HepG2 (cell line): ENCODE measurements at regions not wholly inside any gene's neighbourhood (a gene's known extent, or its start where the extent isn't known, plus 50 kb on each side); places are given as distances from the start of the nearest gene placed in this dataset.
A peak's percentile ranks its signal among the peaks of the same experiment; 100 is the strongest.

ENCODE experiments used
- DMAP1 ChIP-seq: IDR thresholded peaks from 2 replicates; pipeline ENCODE4 v1.6.1; 2016
- FOXA3 ChIP-seq: IDR thresholded peaks from 2 replicates; pipeline ENCODE4 v1.6.1; 2016; ENCODE audit warnings: missing genetic modification reagents, missing compliant biosample characterization
- GFI1 ChIP-seq: sonication (generic); formaldehyde crosslinking; IDR thresholded peaks from 2 replicates; pipeline ENCODE4 v1.5.0; 2020; ENCODE audit warnings: missing genetic modification reagents, mild to moderate bottlenecking, borderline replicate concordance
- NONO ChIP-seq, 2 experiments: fragments of 450-650 bp in 1 of 2; sonication (generic) in 1 of 2; formaldehyde crosslinking in 1 of 2; IDR thresholded peaks in 1 of 2; conservative IDR thresholded peaks in 1 of 2; 2 replicates each; pipeline versions ENCODE4 v1.6.1 to v1.8.0; 2017 to 2022; ENCODE audit warnings: mild to moderate bottlenecking in 1 of 2, missing genetic modification reagents in 1 of 2, moderate library complexity in 1 of 2
- NPAS2 ChIP-seq: sonication (generic); formaldehyde crosslinking; IDR thresholded peaks from 2 replicates; pipeline ENCODE4 v1.8.0; 2022; ENCODE audit warnings: mild to moderate bottlenecking, missing genetic modification reagents, borderline replicate concordance
- SATB2 ChIP-seq: sonication (generic); formaldehyde crosslinking; IDR thresholded peaks from 2 replicates; pipeline ENCODE4 v1.5.0; 2020; ENCODE audit warnings: missing genetic modification reagents
- TARDBP ChIP-seq: sonication (generic); formaldehyde crosslinking; IDR thresholded peaks from 2 replicates; pipeline ENCODE4 v1.8.0; 2022; ENCODE audit warnings: mild to moderate bottlenecking, missing genetic modification reagents
- ZKSCAN1 ChIP-seq: fragments of 150-350 bp; IDR thresholded peaks from 2 replicates; pipeline ENCODE4 v1.6.1; 2014; ENCODE audit warnings: low read length
- ZNF205 ChIP-seq: IDR thresholded peaks from 2 replicates; pipeline ENCODE4 v1.6.1; 2018; ENCODE audit warnings: missing biosample characterization, missing genetic modification reagents
- ZNF530 ChIP-seq: sonication (generic); formaldehyde crosslinking; IDR thresholded peaks from 2 replicates; pipeline ENCODE4 v1.5.0; 2020; ENCODE audit warnings: low read depth, mild to moderate bottlenecking, missing genetic modification reagents
- ZNF607 ChIP-seq: sonication (generic); formaldehyde crosslinking; IDR thresholded peaks from 2 replicates; pipeline ENCODE4 v1.5.1; 2020; ENCODE audit warnings: missing genetic modification reagents, mild to moderate bottlenecking, borderline replicate concordance
- ZNF772 ChIP-seq: sonication (generic); formaldehyde crosslinking; IDR thresholded peaks from 2 replicates; pipeline ENCODE4 v1.5.0; 2020; ENCODE audit warnings: mild to moderate bottlenecking, missing genetic modification reagents
- ZNF780A ChIP-seq: sonication (generic); formaldehyde crosslinking; IDR thresholded peaks from 2 replicates; pipeline ENCODE4 v1.8.0; 2022; ENCODE audit warnings: mild to moderate bottlenecking, missing genetic modification reagents, moderate library complexity
- ZZZ3 ChIP-seq: sonication (generic); formaldehyde crosslinking; IDR thresholded peaks from 2 replicates; pipeline ENCODE4 v1.4.0; 2020; ENCODE audit warnings: missing genetic modification reagents, mild to moderate bottlenecking, borderline replicate concordance
- TF ChIP-seq, protein P1 (sequence below), 2 experiments: sonication (generic) in 1 of 2; formaldehyde crosslinking in 1 of 2; IDR thresholded peaks; 2 replicates each; pipeline versions ENCODE4 v1.5.1 to v1.6.1; 2011 to 2020; ENCODE audit warnings: borderline replicate concordance in 1 of 2, low read depth in 1 of 2, low read length in 1 of 2, mild to moderate bottlenecking in 1 of 2, missing genetic modification reagents in 1 of 2, moderate library complexity in 1 of 2
- TF ChIP-seq, protein P2 (sequence below): sonication (generic); formaldehyde crosslinking; IDR thresholded peaks from 2 replicates; pipeline ENCODE4 v1.5.0; 2020; ENCODE audit warnings: mild to moderate bottlenecking, missing genetic modification reagents, moderate library complexity
- TF ChIP-seq, protein P3 (sequence below): sonication (generic); formaldehyde crosslinking; IDR thresholded peaks from 2 replicates; pipeline ENCODE4 v1.5.1; 2020; ENCODE audit warnings: missing genetic modification reagents, mild to moderate bottlenecking, borderline replicate concordance
- TF ChIP-seq, protein P4 (sequence below): sonication (generic); formaldehyde crosslinking; IDR thresholded peaks from 2 replicates; pipeline ENCODE4 v1.9.0; 2021; ENCODE audit warnings: missing genetic modification reagents, mild to moderate bottlenecking, borderline replicate concordance
- TF ChIP-seq, protein P5 (sequence below): sonication (generic); formaldehyde crosslinking; IDR thresholded peaks from 2 replicates; pipeline ENCODE4 v1.4.0; 2020; ENCODE audit warnings: missing genetic modification reagents

DNA sequence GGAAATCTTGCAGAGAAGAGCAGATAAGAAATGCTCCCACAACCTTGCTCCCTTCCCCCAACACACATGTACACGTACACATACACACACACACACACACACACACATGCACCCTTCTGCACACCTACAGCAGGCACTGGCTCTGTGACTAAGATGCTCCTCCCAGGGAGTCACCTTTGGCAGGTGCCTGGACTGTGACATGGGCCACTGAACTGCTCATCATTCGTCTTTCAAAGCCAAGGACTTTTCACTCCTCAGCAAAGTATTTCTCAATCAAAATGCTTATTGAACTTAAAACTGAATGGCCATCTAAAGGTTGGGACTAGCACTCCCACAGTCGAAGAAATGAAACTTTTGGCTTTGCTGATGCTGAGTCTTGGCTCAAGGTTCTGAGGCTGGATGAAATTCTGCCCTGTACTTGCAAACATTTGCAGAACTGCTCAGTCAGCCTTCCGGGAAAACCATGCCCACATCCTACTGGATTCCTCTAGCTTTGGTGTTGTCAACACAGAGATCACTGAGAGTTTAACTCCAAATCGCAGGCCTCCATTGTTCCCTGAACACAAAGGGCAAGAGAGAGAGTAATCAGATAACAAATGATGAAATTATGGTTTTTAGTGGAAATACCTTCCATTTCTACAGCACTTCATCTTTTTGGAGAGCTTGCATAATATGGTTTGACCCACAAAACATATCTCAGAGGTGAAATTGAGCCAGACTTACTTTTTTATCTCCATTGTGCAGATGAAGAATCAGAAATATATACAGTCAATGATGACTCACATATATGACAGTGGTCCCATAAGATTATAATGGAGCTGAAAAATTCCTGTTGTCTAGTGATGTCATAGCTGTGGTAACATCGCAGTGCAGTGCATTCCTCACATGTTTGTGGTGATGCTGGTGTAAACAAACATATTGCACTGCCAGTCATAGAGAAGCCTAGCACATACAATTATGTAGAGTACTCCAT, 72.4 kb upstream of the BCAR3 start (continued):
- TF ChIP-seq, protein P1, sequence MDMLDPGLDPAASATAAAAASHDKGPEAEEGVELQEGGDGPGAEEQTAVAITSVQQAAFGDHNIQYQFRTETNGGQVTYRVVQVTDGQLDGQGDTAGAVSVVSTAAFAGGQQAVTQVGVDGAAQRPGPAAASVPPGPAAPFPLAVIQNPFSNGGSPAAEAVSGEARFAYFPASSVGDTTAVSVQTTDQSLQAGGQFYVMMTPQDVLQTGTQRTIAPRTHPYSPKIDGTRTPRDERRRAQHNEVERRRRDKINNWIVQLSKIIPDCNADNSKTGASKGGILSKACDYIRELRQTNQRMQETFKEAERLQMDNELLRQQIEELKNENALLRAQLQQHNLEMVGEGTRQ (IDR thresholded peaks at IDR 0.05; ENCODE audit: low read depth, low read length), result no peak
- TF ChIP-seq, protein P1 (CRISPR knock-in tag; IDR thresholded peaks at IDR 0.05; ENCODE audit: borderline replicate concordance), result no peak
- no peak for TF ChIP-seq ZKSCAN1
- TF ChIP-seq NONO (IDR thresholded peaks at IDR 0.05), result no peak
- no peak for TF ChIP-seq NONO (CRISPR knock-in tag; conservative IDR thresholded peaks at IDR 0.05)
- TF ChIP-seq DMAP1 (CRISPR knock-in tag), result no peak
- TF ChIP-seq ZNF607 (CRISPR knock-in tag), result no peak
- no peak for TF ChIP-seq TARDBP (CRISPR knock-in tag)
- no peak for TF ChIP-seq ZNF772 (CRISPR knock-in tag)
- TF ChIP-seq, protein P2, sequence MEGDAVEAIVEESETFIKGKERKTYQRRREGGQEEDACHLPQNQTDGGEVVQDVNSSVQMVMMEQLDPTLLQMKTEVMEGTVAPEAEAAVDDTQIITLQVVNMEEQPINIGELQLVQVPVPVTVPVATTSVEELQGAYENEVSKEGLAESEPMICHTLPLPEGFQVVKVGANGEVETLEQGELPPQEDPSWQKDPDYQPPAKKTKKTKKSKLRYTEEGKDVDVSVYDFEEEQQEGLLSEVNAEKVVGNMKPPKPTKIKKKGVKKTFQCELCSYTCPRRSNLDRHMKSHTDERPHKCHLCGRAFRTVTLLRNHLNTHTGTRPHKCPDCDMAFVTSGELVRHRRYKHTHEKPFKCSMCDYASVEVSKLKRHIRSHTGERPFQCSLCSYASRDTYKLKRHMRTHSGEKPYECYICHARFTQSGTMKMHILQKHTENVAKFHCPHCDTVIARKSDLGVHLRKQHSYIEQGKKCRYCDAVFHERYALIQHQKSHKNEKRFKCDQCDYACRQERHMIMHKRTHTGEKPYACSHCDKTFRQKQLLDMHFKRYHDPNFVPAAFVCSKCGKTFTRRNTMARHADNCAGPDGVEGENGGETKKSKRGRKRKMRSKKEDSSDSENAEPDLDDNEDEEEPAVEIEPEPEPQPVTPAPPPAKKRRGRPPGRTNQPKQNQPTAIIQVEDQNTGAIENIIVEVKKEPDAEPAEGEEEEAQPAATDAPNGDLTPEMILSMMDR (CRISPR knock-in tag), result no peak
- TF ChIP-seq NPAS2 (CRISPR knock-in tag), result no peak
- TF ChIP-seq SATB2 (CRISPR knock-in tag), result no peak
- TF ChIP-seq ZNF780A, result no peak
- TF ChIP-seq, protein P3, sequence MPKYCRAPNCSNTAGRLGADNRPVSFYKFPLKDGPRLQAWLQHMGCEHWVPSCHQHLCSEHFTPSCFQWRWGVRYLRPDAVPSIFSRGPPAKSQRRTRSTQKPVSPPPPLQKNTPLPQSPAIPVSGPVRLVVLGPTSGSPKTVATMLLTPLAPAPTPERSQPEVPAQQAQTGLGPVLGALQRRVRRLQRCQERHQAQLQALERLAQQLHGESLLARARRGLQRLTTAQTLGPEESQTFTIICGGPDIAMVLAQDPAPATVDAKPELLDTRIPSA, result no peak
- TF ChIP-seq, protein P4, sequence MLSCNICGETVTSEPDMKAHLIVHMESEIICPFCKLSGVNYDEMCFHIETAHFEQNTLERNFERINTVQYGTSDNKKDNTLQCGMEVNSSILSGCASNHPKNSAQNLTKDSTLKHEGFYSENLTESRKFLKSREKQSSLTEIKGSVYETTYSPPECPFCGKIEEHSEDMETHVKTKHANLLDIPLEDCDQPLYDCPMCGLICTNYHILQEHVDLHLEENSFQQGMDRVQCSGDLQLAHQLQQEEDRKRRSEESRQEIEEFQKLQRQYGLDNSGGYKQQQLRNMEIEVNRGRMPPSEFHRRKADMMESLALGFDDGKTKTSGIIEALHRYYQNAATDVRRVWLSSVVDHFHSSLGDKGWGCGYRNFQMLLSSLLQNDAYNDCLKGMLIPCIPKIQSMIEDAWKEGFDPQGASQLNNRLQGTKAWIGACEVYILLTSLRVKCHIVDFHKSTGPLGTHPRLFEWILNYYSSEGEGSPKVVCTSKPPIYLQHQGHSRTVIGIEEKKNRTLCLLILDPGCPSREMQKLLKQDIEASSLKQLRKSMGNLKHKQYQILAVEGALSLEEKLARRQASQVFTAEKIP (CRISPR knock-in tag), result no peak
- TF ChIP-seq, protein P5, sequence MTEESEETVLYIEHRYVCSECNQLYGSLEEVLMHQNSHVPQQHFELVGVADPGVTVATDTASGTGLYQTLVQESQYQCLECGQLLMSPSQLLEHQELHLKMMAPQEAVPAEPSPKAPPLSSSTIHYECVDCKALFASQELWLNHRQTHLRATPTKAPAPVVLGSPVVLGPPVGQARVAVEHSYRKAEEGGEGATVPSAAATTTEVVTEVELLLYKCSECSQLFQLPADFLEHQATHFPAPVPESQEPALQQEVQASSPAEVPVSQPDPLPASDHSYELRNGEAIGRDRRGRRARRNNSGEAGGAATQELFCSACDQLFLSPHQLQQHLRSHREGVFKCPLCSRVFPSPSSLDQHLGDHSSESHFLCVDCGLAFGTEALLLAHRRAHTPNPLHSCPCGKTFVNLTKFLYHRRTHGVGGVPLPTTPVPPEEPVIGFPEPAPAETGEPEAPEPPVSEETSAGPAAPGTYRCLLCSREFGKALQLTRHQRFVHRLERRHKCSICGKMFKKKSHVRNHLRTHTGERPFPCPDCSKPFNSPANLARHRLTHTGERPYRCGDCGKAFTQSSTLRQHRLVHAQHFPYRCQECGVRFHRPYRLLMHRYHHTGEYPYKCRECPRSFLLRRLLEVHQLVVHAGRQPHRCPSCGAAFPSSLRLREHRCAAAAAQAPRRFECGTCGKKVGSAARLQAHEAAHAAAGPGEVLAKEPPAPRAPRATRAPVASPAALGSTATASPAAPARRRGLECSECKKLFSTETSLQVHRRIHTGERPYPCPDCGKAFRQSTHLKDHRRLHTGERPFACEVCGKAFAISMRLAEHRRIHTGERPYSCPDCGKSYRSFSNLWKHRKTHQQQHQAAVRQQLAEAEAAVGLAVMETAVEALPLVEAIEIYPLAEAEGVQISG (CRISPR knock-in tag), result no peak
- TF ChIP-seq ZNF530 (CRISPR knock-in tag), result no peak
- no peak for TF ChIP-seq ZNF205 (CRISPR knock-in tag)
- no peak for TF ChIP-seq ZZZ3
- TF ChIP-seq FOXA3 (CRISPR knock-in tag), result peak; percentile 46
- TF ChIP-seq GFI1, result no peak
